ENCODE measurements at regions not wholly inside any gene's neighbourhood (a gene's known extent, or its start where the extent isn't known, plus 50 kb on each side); places are given as distances from the start of the nearest gene placed in this dataset.

- DNase-seq: no peak
Observed at GRCh38 chr2:37868866-37869265, 56.2 kb upstream of the RMDN2 start.

GRCh38 chr2:37869304-37869703, 55.8 kb upstream of the RMDN2 start:
- DNase-seq: no peak

- DNase-seq: peak; percentile 42
Observed at GRCh38 chr2:37869771-37870170, 55.3 kb upstream of the RMDN2 start.

- peak; percentile 63 for DNase-seq
Observed at GRCh38 chr2:37870829-37871228, 54.3 kb upstream of the RMDN2 start.

GRCh38 chr2:37871456-37872191, 53.5 kb upstream of the RMDN2 start:
- peak; percentile 93 for DNase-seq

GRCh38 chr2:37872192-37872750, 52.8 kb upstream of the RMDN2 start:
- no peak for DNase-seq

GRCh38 chr2:37873229-37873628, 51.9 kb upstream of the RMDN2 start:
- no peak for DNase-seq

GRCh38 chr2:37873749-37874330, 51.2 kb upstream of the RMDN2 start:
- DNase-seq: no peak

GRCh38 chr2:37874470-37874869, 50.6 kb upstream of the RMDN2 start:
- DNase-seq: no peak

All from fibroblast of skin of right quadriceps (primary cell).